Jurkat, Clone E6-1 (cell line): ENCODE measurements at regions not wholly inside any gene's neighbourhood (a gene's known extent, or its start where the extent isn't known, plus 50 kb on each side); places are given as distances from the start of the nearest gene placed in this dataset.

Experiments used
- DNase-seq: peaks from one replicate; pipeline ENCODE4 v3.0.0-alpha.2; 2011; ENCODE audit warnings: low read depth, low spot score
- H3K4me3 ChIP-seq: 2 replicates; pipeline ENCODE4 v1.5.1; 2011; ENCODE audit warnings: mild to moderate bottlenecking, low read length, control low read depth, moderate library complexity

DNA sequence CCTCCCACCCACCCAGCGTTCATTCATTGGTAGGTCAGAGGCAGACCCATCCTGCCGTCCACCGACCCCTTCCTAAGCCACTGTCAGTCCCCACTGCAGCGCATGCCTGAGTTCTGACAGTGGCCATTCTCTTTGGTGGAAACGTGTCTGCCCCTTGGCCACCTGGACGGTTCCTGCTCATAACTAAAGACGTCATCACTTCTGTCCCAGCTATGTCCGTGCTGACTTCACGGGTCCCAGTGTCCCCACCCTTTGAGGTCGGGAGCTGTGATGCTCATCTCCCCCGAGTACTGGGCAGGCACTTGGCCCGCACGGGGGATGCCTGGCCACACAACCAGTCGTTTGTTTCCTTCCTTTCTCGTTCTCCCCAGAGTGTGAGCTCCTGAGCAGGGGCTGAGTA lies 267.1 kb downstream of the C16orf95 start:
- no peak for DNase-seq
- H3K4me3 ChIP-seq: no peak overlapping the region

DNA sequence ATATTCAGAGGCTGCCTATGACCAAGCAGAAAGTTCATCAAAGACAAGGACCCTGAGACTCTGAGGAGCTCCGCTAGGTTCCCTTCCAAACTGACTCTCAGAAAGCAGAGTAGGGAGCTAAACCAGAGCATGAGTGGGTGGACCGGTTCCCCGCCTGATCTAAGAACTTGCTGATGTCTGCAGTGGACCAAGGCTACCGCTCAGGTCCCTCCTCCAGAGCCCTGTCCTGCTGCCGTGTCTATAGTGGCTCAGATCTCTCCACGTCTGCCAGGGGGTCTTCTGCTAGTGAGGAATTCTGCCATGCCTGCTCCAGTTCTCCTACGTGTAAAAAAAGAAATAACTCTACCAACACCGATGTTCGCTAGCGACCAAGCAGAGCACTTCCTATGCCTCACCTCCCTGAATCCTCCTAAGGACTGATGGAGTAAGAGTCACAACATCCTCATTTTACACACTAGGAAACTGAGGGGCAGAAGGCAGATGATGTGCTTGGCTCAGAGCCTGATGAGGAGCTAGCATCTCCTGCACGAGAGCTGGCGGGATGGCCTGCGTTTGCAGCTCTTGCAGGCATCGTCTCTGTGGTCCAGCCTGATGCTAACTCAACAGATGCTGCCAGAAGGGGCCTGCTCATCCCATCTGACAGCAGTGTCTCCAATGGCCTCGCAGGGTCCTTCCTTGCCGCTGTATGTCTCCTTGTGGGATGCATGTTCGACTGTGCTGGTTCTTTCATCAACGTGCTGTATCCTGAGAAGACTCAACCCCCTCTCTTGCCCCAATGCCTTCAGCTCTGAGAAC lies 265.5 kb downstream of the C16orf95 start:
- DNase-seq: no peak
- H3K4me3 ChIP-seq: no peak overlapping the region

DNA sequence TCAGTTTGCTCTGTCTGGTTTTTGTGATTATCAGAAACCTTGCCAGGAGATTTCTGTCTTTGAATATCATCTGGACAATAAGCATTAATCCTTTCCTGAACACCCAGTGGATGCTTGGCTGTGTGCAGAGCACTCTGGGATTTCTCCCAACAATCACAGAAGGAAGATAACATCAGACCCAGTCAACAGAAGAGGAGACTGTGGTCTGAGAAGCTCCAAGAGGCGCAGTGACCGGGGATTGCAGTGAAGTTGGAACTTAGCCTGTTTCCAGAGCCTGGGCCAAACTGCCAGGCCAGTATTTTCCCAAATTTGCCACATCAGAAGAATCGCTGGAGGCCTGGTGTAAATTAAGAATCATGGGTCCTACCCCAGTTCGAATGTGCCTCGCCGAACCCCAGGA lies 264.7 kb downstream of the C16orf95 start:
- no peak overlapping the region for H3K4me3 ChIP-seq
- DNase-seq: no peak

DNA sequence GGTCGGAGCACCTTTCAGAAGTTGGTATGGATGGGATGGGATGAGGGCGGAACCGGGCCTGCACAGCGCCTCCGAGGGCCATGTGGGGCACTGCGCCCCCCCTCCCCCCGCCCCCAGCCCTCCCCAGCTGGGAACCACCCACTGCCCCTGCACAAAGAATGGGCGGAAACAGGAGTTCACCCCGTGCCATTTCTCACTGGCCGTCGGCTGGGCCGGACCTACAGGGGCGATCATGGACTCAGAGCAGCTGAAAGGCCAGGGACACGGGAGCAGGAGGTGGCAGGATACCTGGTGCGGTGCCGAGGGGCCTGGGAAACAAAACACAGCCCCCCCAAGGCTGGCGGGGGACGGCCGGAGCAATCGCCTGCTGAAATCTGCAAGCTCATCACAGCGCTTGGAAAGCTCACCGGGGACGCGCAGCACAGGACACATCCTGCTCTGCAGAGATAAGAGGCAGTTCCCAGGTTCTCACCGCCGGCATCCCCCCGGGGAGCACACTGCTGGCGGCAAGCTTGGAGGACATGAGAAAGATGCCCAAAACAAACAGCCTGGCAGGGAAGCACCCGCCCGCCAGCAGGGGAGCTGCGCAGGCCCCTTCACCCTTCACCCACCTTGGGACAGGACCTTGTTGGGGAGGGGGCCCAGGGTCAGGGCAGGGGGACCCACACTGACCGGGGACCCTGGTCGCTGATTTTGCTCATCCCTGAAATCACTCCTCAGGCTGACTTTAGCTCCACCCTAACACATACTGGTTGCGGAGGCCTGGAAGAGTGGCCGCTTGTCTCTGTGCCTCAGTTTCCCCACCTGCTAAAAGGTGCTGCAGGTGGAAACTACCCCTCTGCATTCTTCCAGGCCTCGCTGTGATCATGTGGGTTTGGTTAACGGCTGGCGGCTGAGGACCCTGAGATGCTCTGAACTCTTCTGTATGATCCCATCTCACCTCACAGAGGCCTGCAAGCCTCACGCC lies 263.9 kb downstream of the C16orf95 start:
- H3K4me3 ChIP-seq: no peak overlapping the region
- DNase-seq: no peak

DNA sequence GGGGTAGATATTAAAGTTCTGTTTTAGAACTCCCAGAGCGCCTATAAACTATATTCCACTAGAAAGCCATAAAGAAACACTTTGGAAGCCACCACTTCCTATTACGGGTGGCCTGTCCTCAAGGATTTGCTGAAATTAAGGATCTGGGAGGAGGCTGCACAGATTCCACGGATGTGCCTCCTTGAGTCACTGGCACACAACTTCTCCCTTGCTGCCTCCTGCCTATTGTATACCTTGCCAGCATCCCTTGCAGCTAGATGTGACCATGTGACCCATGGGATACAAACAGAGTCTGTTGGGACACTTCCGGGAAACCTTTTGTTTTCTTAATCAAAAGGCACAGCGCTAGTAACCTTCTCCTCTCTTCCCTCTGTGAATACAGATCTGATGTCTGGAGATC lies 263.0 kb downstream of the C16orf95 start:
- no peak overlapping the region for H3K4me3 ChIP-seq
- no peak for DNase-seq

DNA sequence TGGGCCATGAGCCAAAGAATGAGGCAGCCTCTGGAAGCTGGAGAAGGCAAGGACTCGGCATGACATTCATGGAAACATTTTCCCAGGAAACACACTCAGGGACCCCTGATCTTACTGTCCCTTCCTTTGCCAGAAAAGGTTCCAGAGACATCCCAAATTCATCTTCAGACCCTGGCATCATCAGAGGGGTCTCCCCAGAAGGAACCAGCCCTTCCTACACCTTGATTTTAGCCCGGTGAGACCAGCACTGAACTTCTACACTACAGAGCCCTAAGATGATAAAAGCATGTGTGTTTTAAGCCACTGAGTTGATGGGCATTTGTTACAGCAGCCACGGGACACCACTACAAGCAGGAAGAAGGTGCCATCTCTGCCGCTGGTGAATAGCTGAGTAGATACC lies 262.3 kb downstream of the C16orf95 start:
- no peak for DNase-seq
- H3K4me3 ChIP-seq: no peak overlapping the region

DNA sequence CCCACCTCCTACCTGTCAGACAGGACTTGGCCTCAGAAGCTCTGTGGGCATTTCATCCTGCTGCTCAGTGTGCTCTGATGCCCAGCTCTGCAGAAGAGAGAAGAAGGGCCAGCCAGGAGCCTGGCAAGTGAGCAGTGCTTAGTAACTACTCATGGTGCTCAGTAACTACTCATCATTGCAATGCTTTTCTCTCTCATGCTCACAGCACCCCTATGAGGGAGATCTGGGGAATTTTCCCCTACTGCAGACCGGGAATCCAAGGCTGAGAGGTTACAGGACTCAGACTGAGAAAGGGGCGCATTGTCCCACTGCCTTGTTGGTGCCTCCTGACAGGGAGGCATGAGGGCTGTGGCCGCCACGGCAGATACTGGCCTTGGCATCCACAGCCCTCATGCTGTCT lies 261.1 kb downstream of the C16orf95 start:
- DNase-seq: no peak
- no peak overlapping the region for H3K4me3 ChIP-seq

DNA sequence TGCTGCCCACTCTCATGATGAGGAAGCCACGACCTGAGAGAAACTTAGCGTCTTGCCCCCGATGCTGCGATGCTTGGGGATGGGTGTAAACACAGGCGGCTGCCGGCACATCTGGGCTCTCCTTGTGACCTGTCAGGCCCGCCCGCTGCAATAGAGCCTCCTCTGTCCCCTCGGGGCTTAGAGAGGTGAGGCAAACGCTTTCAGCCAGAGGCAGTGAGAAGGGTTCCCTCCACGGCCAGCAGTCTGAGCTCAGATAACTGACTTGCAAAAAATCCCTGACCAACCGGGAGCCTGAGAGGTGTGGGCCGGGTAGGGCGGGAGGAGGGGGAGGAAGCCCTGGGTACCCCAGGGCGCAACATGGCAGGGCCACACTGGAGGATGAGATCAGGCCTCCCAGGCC lies 260.6 kb downstream of the C16orf95 start:
- H3K4me3 ChIP-seq: no peak overlapping the region
- no peak for DNase-seq

DNA sequence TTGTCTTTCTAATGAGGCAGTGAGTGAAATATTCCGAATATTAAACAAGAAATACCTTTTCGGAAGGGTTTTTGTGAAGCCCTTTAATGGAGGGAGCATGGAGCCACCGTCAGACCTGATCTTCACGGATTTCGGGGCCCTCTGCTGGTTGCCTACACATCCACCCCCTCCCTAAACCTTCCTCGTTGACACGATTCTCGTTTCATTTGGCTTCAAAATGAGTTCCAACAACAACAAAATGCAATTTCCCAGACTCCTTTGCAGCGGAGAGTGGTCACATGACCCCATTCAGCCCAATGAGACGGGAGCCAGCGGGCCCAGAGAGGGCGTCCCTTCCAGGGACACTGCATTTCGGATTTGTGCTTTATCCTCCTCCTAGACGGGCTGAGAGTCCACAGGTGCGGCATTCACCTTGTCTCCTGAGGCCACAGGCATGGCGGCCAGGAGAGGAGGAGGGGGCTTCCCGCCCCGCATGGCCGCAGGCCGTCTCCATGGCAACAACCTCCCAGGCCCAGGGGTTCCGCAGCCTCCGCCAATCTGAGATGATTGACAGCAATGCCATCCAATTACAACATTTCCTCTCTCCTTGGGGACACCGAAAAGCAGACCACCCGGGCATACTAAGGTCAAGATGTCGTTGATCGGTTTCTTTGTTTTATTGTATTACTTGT lies 259.8 kb downstream of the C16orf95 start:
- no peak overlapping the region for H3K4me3 ChIP-seq
- no peak for DNase-seq

DNA sequence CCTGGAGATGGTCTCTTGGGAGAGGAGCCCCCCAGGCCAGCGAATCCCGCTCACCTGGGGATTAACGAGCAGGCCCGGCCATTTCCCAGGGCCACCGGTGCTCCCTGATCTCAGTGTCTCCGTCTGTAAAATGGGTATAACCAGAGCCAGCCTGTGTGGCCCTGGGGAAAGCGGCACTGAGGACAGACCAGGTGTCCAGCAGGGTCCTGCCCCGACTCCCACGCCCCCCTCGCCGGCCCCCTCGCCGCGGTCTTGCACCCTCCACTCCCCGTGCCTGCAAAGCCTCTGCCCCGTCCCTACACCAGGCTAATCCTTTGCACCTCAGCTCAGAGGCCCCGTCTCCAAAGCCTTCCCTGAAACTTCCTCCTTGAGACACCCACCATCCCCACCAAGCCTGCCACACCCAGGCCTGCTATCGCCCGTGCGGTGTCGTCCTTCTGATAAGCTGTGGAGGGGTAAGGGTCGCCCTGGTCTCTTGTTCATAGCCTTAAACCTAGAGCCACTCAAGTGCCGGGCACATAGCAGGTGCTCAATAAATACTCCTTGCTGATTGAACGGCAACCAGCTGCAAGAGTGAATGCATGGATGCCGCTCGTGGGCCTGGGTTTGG lies 259.1 kb downstream of the C16orf95 start:
- DNase-seq: no peak
- no peak overlapping the region for H3K4me3 ChIP-seq

DNA sequence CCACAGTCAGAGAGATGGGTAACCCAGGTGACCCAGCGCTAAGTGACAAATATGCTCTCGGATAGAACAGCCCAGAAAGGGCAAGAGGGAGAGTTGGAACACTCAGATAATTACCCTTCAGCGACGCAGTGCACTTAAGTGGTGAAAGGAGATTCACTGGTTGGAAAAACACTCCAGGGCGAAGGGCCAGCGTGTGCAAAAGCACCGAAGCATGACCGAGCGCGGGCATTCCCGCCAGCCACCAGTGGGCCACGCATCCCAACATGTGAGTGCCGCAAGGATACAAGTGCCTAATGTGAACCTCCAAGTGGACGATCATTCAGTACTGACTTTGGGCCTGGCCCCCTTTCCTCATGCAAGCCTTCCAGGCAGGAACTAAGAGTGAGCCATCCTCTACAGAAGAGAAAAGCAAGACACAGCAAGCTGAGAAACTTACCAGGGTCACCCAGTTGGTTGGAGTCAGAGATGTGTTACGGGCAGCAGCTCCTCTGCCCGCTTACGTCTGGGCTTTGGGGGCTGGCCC lies 258.4 kb downstream of the C16orf95 start:
- no peak for DNase-seq
- H3K4me3 ChIP-seq: no peak overlapping the region

DNA sequence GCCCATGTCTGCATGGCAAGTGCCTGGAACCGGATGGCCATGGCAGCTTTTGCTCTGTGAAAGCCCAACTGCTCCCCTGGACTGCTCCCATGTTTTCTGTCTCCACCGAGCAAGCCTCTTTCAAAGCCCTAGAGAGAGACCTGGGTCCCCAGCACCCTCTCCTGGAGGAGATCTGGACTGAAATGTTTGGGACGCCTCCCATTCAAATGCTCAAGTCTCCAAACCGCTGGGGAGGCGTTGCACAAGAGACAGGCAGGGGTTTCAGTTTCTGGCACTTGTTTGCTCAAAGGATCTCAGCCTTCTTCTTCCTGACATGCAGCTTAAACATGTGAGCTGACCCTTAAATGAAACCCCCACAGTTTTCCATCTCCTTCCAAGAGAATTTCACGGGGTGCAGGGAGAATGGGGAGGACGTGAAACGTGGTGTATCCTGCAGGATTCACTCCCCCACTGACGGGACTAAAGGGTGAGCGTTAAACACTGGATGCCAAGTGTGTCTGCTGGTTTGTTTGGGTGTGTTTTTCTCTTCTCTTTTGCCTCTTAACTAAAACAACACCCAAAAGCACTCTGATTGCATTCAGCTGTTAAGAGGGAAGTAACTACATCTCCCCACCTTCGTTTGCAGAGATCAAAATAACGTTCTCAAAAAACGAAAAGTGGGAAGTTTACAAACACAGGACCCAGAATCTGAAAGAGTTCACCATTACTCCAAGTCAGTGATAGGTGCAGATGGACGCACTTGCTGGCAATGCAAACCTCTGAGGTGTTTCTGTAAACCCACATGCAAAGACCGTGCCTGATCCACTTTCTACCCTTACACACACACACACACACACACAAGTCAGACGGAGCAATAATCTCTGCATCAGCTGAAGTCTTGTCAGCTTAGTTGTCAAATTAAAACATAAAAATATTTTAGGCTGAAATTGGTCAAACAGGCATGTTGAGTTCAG lies 256.9 kb downstream of the C16orf95 start:
- H3K4me3 ChIP-seq: no peak overlapping the region
- no peak for DNase-seq

DNA sequence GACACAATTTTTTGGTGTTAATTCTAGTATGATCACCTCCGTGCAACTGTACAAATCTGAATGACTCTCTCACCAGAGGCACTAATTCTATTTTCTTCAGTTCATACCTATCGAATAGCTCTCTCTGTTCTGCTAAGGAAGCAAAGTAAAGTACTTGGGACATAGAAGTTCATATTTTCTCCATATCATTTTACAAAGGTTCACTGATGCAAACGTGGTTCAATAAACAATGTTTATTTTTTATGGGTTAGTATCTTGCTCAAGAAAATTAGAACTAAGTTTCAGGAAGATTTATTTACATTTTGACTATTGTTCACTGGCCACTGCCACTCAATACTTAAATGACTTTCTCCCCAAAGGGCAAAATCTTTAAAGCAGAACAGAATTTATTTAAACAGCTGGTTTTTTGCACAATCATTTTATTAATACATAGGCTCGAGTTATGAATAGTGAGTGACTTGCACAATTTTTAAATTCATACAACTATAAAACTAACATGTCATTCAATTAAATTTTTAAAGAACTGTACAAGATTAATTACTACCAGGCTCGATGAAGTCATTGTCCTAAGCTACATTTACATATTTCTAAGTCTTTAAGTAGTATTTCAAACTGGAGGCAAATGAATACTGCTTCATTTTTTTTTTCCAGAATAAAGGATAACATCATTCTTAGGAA lies 255.8 kb downstream of the C16orf95 start:
- no peak for DNase-seq
- no peak overlapping the region for H3K4me3 ChIP-seq

DNA sequence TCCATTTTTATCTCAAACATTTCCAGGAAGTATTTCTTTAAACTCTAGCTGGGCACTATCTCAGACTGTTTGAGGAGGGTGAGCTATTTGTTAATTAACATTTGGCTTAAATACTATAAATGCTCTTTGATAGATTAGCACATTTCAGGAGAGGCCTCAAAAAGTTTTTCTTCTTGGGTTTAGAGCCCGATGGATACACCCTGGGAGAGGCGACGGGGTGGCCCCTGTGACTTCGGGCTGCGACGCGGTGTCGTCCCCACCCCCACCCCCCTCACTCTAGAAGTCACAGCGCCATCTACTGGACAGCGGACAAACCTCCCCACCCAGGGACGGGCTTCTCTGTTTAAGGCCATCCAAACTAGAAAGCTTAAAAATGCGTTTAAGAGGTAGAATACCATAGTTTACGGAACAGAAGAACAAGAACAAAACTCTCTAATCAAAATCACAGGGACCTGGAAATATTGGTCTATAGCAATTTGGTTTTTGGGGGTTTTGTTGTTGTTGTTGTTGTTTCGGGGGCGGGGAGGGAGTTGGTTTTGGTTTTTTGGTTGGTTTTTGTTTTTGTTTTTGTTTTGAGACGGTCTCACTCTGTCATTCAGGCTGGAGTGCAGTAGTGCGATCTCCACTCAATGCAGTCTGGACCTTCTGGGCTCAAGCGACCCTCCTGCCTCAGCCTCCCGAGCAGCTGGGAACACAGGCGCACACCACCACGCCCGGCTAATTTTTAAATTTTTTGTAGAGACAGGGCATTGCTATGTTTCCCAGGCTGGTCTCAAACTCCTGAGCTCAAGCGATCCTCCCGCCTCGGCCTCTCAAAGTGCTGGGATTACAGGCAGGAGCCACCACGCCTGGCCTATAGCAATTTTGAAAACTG lies 254.4 kb downstream of the C16orf95 start:
- H3K4me3 ChIP-seq: no peak overlapping the region
- peak; percentile 49 for DNase-seq

DNA sequence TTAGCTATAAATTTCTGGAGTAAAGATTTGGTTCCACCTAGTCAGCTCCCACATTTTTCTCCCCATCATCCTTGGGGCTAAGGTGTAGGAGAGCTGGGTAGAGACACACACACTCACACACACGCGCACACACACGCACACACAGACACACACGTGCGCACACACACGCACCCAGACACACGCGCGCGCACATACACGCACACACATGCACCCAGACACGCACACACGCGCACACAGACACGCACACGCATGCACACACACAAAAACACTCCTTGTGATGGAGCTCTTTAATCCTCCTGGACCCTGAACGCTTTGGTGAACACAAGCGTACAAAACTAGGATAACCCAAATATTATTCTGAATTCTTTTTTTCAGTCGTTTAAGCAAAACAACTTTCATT lies 253.6 kb downstream of the C16orf95 start:
- no peak overlapping the region for H3K4me3 ChIP-seq
- no peak for DNase-seq

DNA sequence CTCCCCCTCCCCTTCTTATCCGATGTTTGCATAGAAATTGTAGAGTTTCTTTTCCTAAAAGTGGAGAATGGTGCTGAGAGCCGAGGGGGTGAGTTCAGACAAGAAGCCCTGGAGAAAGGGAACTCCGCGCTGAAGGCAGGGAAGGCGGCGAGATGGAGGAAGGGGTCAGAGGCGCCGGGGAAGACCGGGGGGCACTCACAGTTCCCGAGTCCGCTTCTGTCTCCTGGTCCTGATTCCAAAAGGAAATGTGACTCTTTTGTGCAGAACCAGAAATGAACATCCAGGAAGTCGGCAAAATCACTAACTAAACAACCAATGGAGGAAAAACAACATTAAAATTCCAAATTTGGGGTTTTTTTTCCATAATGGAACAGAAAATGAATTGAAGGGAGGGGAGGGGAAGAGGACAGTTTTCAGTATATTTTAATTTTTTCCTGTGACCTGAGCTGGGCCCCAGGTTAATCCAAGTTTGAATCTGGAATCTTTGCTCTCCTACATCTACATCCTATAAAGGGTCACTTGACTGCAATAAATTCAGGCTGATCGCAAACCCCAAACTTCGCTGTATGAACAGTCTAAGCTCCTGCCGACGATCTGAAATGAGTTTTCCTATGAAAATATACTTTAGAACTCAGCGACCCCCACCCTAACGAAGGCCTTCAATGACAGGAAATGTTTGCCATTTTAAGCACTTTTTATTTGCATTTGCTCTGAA lies 252.3 kb downstream of the C16orf95 start:
- DNase-seq: no peak
- no peak overlapping the region for H3K4me3 ChIP-seq
